ENCODE measurements at regions not wholly inside any gene's neighbourhood (a gene's known extent, or its start where the extent isn't known, plus 50 kb on each side); places are given as distances from the start of the nearest gene placed in this dataset.

DNA sequence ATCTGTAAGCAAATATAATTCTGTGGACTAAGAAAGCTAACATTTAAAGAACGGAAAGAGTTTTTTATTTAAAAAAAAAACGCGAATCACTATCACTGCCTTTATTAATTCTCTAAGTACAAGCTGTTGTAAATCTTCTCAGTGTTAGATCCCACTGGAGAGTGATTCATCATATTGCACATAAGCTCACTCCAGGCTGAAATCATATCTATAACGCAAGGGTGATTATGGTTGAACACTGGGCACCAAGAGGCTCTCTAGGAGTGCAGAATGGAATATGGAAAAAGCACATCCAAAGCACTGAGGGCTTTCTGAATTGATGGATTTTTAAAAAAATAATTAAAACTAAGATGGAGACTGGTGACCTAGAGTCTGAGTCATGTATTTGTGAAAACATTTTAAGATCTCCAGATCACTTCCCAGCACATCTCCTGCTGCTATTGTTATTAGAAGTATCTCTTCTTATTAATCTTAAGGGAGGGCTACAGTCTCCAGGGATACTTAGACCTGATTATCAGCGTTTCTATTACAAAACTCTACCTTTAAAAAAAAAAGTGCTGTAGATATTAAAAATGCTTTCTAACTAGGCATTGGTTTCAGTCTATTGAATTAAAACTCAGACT lies 1106.8 kb downstream of the AACS start:
- Mint-ChIP-seq H3K4me1 (ENCODE audit: low read depth) (no peaks in the 10 kb centered on the region), H3K4me3 (no peak overlapping the region), H3K36me3 (ENCODE audit: low read depth) (no peaks in the 10 kb centered on the region), H3K27ac (no peak overlapping the region), H3K9me3 (peaks cover 39% of the 10 kb centered on the region), H3K27me3 (ENCODE audit: insufficient read depth) (no peaks in the 10 kb centered on the region)
- no peak for DNase-seq
- TF ChIP-seq, protein P1, sequence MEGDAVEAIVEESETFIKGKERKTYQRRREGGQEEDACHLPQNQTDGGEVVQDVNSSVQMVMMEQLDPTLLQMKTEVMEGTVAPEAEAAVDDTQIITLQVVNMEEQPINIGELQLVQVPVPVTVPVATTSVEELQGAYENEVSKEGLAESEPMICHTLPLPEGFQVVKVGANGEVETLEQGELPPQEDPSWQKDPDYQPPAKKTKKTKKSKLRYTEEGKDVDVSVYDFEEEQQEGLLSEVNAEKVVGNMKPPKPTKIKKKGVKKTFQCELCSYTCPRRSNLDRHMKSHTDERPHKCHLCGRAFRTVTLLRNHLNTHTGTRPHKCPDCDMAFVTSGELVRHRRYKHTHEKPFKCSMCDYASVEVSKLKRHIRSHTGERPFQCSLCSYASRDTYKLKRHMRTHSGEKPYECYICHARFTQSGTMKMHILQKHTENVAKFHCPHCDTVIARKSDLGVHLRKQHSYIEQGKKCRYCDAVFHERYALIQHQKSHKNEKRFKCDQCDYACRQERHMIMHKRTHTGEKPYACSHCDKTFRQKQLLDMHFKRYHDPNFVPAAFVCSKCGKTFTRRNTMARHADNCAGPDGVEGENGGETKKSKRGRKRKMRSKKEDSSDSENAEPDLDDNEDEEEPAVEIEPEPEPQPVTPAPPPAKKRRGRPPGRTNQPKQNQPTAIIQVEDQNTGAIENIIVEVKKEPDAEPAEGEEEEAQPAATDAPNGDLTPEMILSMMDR (IDR thresholded peaks at IDR 0.05), result no peak

- Mint-ChIP-seq H3K9me3 (peaks cover 66% of the 10 kb centered on the region), H3K27ac (no peak overlapping the region), H3K36me3 (ENCODE audit: low read depth) (peaks cover 4% of the 10 kb centered on the region), H3K27me3 (ENCODE audit: insufficient read depth) (no peaks in the 10 kb centered on the region), H3K4me1 (ENCODE audit: low read depth) (no peaks in the 10 kb centered on the region), H3K4me3 (no peak overlapping the region)
- no peak for DNase-seq
- TF ChIP-seq, protein P1 (IDR thresholded peaks at IDR 0.05), result no peak
These were observed 1117.5 kb downstream of the AACS start for GRCh38 chr12:126182619-126183236.

DNA sequence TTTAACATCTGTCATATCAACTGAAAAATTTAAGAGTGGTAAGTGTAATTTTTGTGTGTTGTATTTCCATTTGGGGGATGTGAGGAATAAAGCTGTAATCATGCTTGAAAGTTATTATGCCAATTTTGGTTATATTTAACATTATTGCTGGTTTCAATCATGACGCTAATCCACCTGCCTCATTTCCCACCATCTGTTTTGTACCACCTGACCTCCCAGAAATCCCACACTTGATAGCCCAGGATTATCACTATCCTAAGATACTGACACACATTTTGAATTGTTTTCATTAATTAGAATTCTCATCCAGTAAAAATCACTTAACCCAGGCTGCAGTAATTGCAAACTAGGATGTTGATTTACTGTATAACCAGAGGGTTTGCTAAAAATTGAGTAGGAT lies 1119.8 kb downstream of the AACS start:
- no peaks in the 10 kb centered on the region for H3K4me1 Mint-ChIP-seq (ENCODE audit: low read depth)
- no peak overlapping the region for H3K4me3 Mint-ChIP-seq
- H3K9me3 Mint-ChIP-seq, result peaks cover 78% of the 10 kb centered on the region
- no peak overlapping the region for H3K27ac Mint-ChIP-seq
- peaks cover 7% of the 10 kb centered on the region for H3K36me3 Mint-ChIP-seq (ENCODE audit: low read depth)
- no peak for DNase-seq
- TF ChIP-seq, protein P1 (IDR thresholded peaks at IDR 0.05), result no peak
- H3K27me3 Mint-ChIP-seq (ENCODE audit: insufficient read depth), result no peaks in the 10 kb centered on the region

DNA sequence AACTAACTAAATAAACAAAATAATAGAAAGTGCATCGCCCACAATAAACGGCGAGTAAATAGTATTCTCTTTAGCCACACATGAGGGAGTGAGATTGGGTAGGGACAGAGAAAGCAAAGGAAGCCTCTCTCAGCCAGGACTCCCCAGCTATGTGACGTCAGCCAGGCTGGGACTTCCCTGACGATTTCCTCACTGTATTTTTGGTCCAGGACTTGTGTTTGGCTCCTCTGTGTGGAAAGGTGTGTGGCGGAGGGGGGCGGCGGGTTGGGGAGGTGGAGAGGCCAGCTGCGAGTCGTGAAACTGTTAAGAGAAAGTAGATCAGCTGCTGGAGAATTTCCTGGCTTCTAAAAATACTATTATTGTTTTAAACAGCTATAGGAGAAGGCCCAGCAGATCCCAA lies 1124.6 kb downstream of the AACS start:
- Mint-ChIP-seq H3K27ac (no peak overlapping the region), H3K36me3 (ENCODE audit: low read depth) (peaks cover 5% of the 10 kb centered on the region; the same call in 1 of the 2 replicates), H3K27me3 (ENCODE audit: insufficient read depth) (no peaks in the 10 kb centered on the region), H3K9me3 (peaks cover 72% of the 10 kb centered on the region), H3K4me3 (no peak overlapping the region), H3K4me1 (ENCODE audit: low read depth) (no peaks in the 10 kb centered on the region)
- DNase-seq, result no peak
- TF ChIP-seq, protein P1 (IDR thresholded peaks at IDR 0.05), result no peak

DNA sequence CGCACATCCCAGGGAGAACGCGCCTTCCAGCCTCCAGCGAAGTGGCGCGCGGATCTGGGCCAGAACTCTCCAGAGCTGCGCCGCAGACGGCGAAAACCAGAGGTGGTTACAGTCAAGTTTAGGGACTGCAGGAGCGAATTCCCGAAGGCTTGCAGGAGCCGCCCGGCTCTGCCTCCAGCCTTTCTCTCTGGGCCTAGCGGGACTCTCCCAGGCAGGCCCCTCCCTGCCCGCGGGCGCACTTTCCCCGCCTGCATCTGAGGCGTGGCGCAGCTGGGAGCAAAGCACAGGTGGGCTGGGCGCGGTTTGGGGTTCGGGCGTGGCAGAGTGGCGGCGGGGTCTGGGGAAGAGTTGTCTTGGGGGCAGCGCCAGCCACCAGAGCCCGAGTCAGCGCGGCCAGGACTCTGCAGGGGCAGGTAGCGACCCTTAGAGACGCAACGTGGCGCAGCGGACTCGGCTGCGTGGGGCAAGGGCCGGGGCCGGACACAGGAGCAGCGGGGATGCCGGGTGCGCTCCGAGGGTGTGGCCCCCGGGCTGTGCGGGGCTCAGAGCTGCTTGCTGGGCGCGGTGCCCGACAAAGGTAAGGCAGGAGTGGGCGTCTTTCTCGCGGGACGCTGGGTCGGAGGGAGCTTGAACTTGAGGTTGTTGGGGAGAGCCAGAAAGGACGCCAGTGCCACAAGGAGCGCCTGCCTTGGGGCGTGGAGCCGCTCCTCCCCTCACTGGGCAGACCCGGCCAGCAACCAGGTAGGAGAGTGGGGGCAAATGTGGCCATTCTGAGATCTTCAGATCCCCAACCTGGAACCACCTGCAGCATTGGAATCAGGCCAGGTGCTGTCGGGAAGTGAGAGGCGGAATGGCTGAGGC lies 1126.0 kb downstream of the AACS start:
- H3K27me3 Mint-ChIP-seq (ENCODE audit: insufficient read depth), result no peaks in the 10 kb centered on the region
- H3K36me3 Mint-ChIP-seq (ENCODE audit: low read depth), result peaks cover 5% of the 10 kb centered on the region; the same call in 1 of the 2 replicates
- no peak overlapping the region for H3K4me3 Mint-ChIP-seq

More for the DNA sequence above, 1126.0 kb downstream of the AACS start:
- no peaks in the 10 kb centered on the region for H3K4me1 Mint-ChIP-seq (ENCODE audit: low read depth)
- TF ChIP-seq, protein P1 (IDR thresholded peaks at IDR 0.05), result no peak
- peaks cover 67% of the 10 kb centered on the region for H3K9me3 Mint-ChIP-seq
- no peak for DNase-seq
- H3K27ac Mint-ChIP-seq, result no peak overlapping the region
